ENCODE measurements at regions not wholly inside any gene's neighbourhood (a gene's known extent, or its start where the extent isn't known, plus 50 kb on each side); places are given as distances from the start of the nearest gene placed in this dataset.
"Not testable (repeated sequence)": the region's sequence is repeated elsewhere in the genome, so short reads cannot be mapped to it uniquely, and the experiment has no call there.

- no peak for DNase-seq (ENCODE audit: low spot score)
- no peak for FAIRE-seq
These were observed 176.9 kb upstream of the DEPDC1 start for GRCh38 chr1:68673771-68674170.

GRCh38 chr1:68675336-68675735, 178.5 kb upstream of the DEPDC1 start:
- FAIRE-seq = no peak
- DNase-seq (ENCODE audit: low spot score) = no peak

GRCh38 chr1:68677684-68678351, 180.9 kb upstream of the DEPDC1 start:
- DNase-seq (ENCODE audit: low spot score) (no peak), FAIRE-seq (no peak)

- no peak for FAIRE-seq
These were observed 199.3 kb upstream of the DEPDC1 start for GRCh38 chr1:68696221-68696620.

GRCh38 chr1:68703921-68704354, 207.1 kb upstream of the DEPDC1 start:
- FAIRE-seq (peak; percentile 17), DNase-seq (ENCODE audit: low spot score) (peak; percentile 24)

More at GRCh38 chr1:68696221-68696620, 199.3 kb upstream of the DEPDC1 start:
- no peak for DNase-seq (ENCODE audit: low spot score)

- FAIRE-seq (no peak), DNase-seq (ENCODE audit: low spot score) (no peak)
These were observed 208.0 kb upstream of the DEPDC1 start for GRCh38 chr1:68704800-68705443.

GRCh38 chr1:68705466-68705865, 208.6 kb upstream of the DEPDC1 start:
- FAIRE-seq = no peak
- no peak for DNase-seq (ENCODE audit: low spot score)

- DNase-seq (ENCODE audit: low spot score) (no peak), FAIRE-seq (no peak)
These were observed 209.9 kb upstream of the DEPDC1 start for GRCh38 chr1:68706639-68707317.

GRCh38 chr1:68717330-68717729, 220.4 kb upstream of the DEPDC1 start:
- DNase-seq (ENCODE audit: low spot score) (no peak), FAIRE-seq (no peak)

- no peak for FAIRE-seq
- DNase-seq (ENCODE audit: low spot score) = no peak
These were observed 223.6 kb upstream of the DEPDC1 start for GRCh38 chr1:68720476-68720875.

GRCh38 chr1:68723791-68724190, 226.9 kb upstream of the DEPDC1 start:
- DNase-seq (ENCODE audit: low spot score) (no peak), FAIRE-seq (no peak)

- no peak for FAIRE-seq
- peak; percentile 26 for DNase-seq (ENCODE audit: low spot score)
These were observed 228.3 kb upstream of the DEPDC1 start for GRCh38 chr1:68725001-68725752.

GRCh38 chr1:68739486-68739885, 242.6 kb upstream of the DEPDC1 start:
- DNase-seq (ENCODE audit: low spot score); FAIRE-seq: not testable (repeated sequence)

- FAIRE-seq (no peak), DNase-seq (ENCODE audit: low spot score) (no peak)
These were observed 248.1 kb upstream of the DEPDC1 start for GRCh38 chr1:68745011-68745410.

- DNase-seq (ENCODE audit: low spot score) = no peak
These were observed 248.6 kb upstream of the DEPDC1 start for GRCh38 chr1:68745451-68745850.

GRCh38 chr1:68746378-68746777, 249.5 kb upstream of the DEPDC1 start:
- DNase-seq (ENCODE audit: low spot score) = no peak
- no peak for FAIRE-seq

More at GRCh38 chr1:68745451-68745850, 248.6 kb upstream of the DEPDC1 start:
- no peak for FAIRE-seq

- FAIRE-seq (no peak), DNase-seq (ENCODE audit: low spot score) (no peak)
These were observed 254.8 kb upstream of the DEPDC1 start for GRCh38 chr1:68751723-68752122.

- DNase-seq (ENCODE audit: low spot score) (no peak), FAIRE-seq (no peak)
These were observed 261.9 kb upstream of the DEPDC1 start for GRCh38 chr1:68758666-68759209.

GRCh38 chr1:68767941-68768340, 271.1 kb upstream of the DEPDC1 start:
- DNase-seq (ENCODE audit: low spot score) (no peak), FAIRE-seq (no peak)

- FAIRE-seq = no peak
These were observed 273.9 kb upstream of the DEPDC1 start for GRCh38 chr1:68770817-68771216.

GRCh38 chr1:68777851-68778250, 281.0 kb upstream of the DEPDC1 start:
- DNase-seq (ENCODE audit: low spot score) (no peak), FAIRE-seq (no peak)

More at GRCh38 chr1:68770817-68771216, 273.9 kb upstream of the DEPDC1 start:
- no peak for DNase-seq (ENCODE audit: low spot score)
